B cell (primary cell): ENCODE measurements at regions not wholly inside any gene's neighbourhood (a gene's known extent, or its start where the extent isn't known, plus 50 kb on each side); places are given as distances from the start of the nearest gene placed in this dataset.

Source experiments
- ATAC-seq: fragments of 200-7000 bp; cut with Tn5 transposase; one replicate; pipeline ENCODE4 v1.10.0; 2021; ENCODE audit warnings: low read depth, mild to moderate bottlenecking, moderate number of reproducible peaks, moderate library complexity
- CTCF ChIA-PET: fragments of 350-600 bp; sonication (Branson Sonifier 250); formaldehyde crosslinking; loops from one replicate; lab custom pipeline; 2021; ENCODE audit warnings: antibody characterized with exemption, inconsistent platforms; lab: Charles Lee
- POLR2A ChIA-PET: fragments of 350-600 bp; sonication (Branson Sonifier 250); formaldehyde crosslinking; loops from one replicate; lab custom pipeline; 2021; ENCODE audit warnings: antibody characterized with exemption; lab: Charles Lee
- DNase-seq: peaks from one replicate; pipeline ENCODE4 v3.0.0; 2013
- H2AFZ ChIP-seq: 2 replicates; pipeline ENCODE4 v1.6.1; 2012; ENCODE audit warnings: mild to moderate bottlenecking, low read depth, low read length; ENCODE audit not compliant: insufficient read depth, poor library complexity, severe bottlenecking
- H3K27ac ChIP-seq, 2 donors: 1 replicate in 1 of 2; 2 replicates in 1 of 2; pipeline ENCODE4 v1.5.1; 2012 to 2013; ENCODE audit warnings: low read length in 2 of 2, mild to moderate bottlenecking in 2 of 2, moderate library complexity in 1 of 2
- H3K27me3 ChIP-seq, 4 experiments: fragments of 200-600 bp in 1 of 4; sonication (generic) in 1 of 4; replicated peaks in 1 of 4; 1 replicate in 2 of 4; 2 replicates in 2 of 4; pipeline versions ENCODE4 v1.6.1 to v1.7.0; 2013 to 2016; ENCODE audit warnings: low read length in 3 of 4, mild to moderate bottlenecking in 2 of 4, mixed read lengths in 1 of 4, moderate library complexity in 1 of 4; ENCODE audit not compliant: insufficient read depth in 4 of 4, control insufficient read depth in 3 of 4; ENCODE audit errors: control extremely low read depth in 1 of 4
- H3K36me3 ChIP-seq, 2 experiments: replicated peaks in 1 of 2; 1 replicate in 1 of 2; 2 replicates in 1 of 2; pipeline versions ENCODE4 v1.6.1 to v1.7.1; 2013; ENCODE audit warnings: low read length in 1 of 2; ENCODE audit not compliant: insufficient read depth in 2 of 2, control insufficient read depth in 1 of 2; ENCODE audit errors: control extremely low read depth in 1 of 2, extremely low read depth in 1 of 2
- H3K4me1 ChIP-seq, 2 donors: fragments of 200-600 bp in 1 of 2; sonication (generic) in 1 of 2; 1 replicate in 1 of 2; 2 replicates in 1 of 2; pipeline versions ENCODE4 v1.5.1 to v1.6.1; 2013 to 2017; ENCODE audit warnings: low read length in 2 of 2; ENCODE audit not compliant: control insufficient read depth in 2 of 2, insufficient read depth in 2 of 2
- H3K4me2 ChIP-seq: replicated peaks from 2 replicates; pipeline ENCODE3; 2012; ENCODE audit warnings: mild to moderate bottlenecking, low read depth, low read length; ENCODE audit not compliant: poor library complexity, severe bottlenecking
- H3K4me3 ChIP-seq, 5 experiments: fragments of 200-600 bp in 1 of 5; sonication (generic) in 1 of 5; 1 replicate in 3 of 5; 2 replicates in 2 of 5; pipeline versions ENCODE4 v1.5.1 to v1.7.0; 2011 to 2016; ENCODE audit warnings: low read length in 4 of 5, mild to moderate bottlenecking in 4 of 5, low read depth in 2 of 5, control low read depth in 1 of 5, moderate library complexity in 1 of 5; ENCODE audit not compliant: insufficient read depth in 1 of 5; ENCODE audit errors: control extremely low read depth in 1 of 5, extremely low read depth in 1 of 5
- H3K79me2 ChIP-seq: fragments of 200-600 bp; sonication (generic); one replicate; pipeline ENCODE4 v1.6.0; 2016; ENCODE audit warnings: low read length; ENCODE audit not compliant: control insufficient read depth, insufficient read depth
- H3K9ac ChIP-seq: fragments of 200-600 bp; sonication (generic); 2 replicates; pipeline ENCODE4 v1.6.1; 2017; ENCODE audit warnings: mild to moderate bottlenecking, low read length, moderate library complexity
- H3K9me3 ChIP-seq, 3 donors: one replicate each; pipeline versions ENCODE4 v1.6.1 to v1.7.1; 2013; ENCODE audit warnings: low read length in 2 of 3; ENCODE audit not compliant: control insufficient read depth in 2 of 3, insufficient read depth in 1 of 3; ENCODE audit errors: control extremely low read depth in 1 of 3
- H4K20me1 ChIP-seq: 2 replicates; pipeline ENCODE4 v1.6.0; 2012; ENCODE audit warnings: mild to moderate bottlenecking, low read length; ENCODE audit not compliant: insufficient read depth, control insufficient read depth, poor library complexity, severe bottlenecking
- H3K27ac Mint-ChIP-seq: one replicate; pipeline ENCODE4 v1.8.0; 2021; ENCODE audit warnings: mixed read lengths
- H3K27me3 Mint-ChIP-seq: one replicate; pipeline ENCODE4 v1.8.0; 2021; ENCODE audit warnings: mixed read lengths
- H3K4me1 Mint-ChIP-seq: one replicate; pipeline ENCODE4 v1.8.0; 2021; ENCODE audit warnings: mixed read lengths
- H3K4me3 Mint-ChIP-seq: one replicate; pipeline ENCODE4 v1.8.0; 2021; ENCODE audit warnings: mixed read lengths
- H3K9me3 Mint-ChIP-seq: one replicate; pipeline ENCODE4 v1.8.0; 2022; ENCODE audit warnings: mixed read lengths; ENCODE audit not compliant: insufficient read depth
- CTCF ChIP-seq: fragments of 200-600 bp; IDR thresholded peaks from one replicate; pipeline ENCODE4 v1.8.0; 2022; ENCODE audit warnings: antibody characterized with exemption, mild to moderate bottlenecking
- EZH2 ChIP-seq: IDR thresholded peaks from 2 replicates; pipeline ENCODE4 v1.6.1; 2012; ENCODE audit warnings: borderline replicate concordance, low read depth, mild to moderate bottlenecking, moderate library complexity, low read length; ENCODE audit not compliant: insufficient read depth, poor library complexity, severe bottlenecking
- WGBS: methylation state at CpG from one replicate; pipeline ENCODE4 v1.1.5; 2013; ENCODE audit warnings: missing lambda C conversion rate; ENCODE audit not compliant: insufficient coverage; 5-methylcytosine and 5-hydroxymethylcytosine counted together
- intact Hi-C: fragments of 100-400 bp; cut with micrococcal nuclease; formaldehyde crosslinking; loops from one replicate; pipeline ENCODE4 v1.10.0; 2022

- H3K79me2 ChIP-seq = no peaks in the 10 kb centered on the region
- no peak overlapping the region for H3K4me3 ChIP-seq
- H3K36me3 ChIP-seq = no peaks in the 10 kb centered on the region
- POLR2A ChIA-PET = no interaction called here
- peaks cover 0 to 4% (median 0%) of the 10 kb centered on the region in 3 donors for H3K9me3 ChIP-seq
- DNase-seq (no peak), ATAC-seq (no peak)
- Mint-ChIP-seq H3K4me1 (no peaks in the 10 kb centered on the region), H3K27ac (no peak overlapping the region), H3K9me3 (no peaks in the 10 kb centered on the region), H3K27me3 (peaks cover 25% of the 10 kb centered on the region), H3K4me3 (no peak overlapping the region)
- no peak overlapping the region for H3K27ac ChIP-seq
- no peak overlapping the region for H3K9ac ChIP-seq
- WGBS = 91% methylated on average over 4 of the region's 8 CpGs
- CTCF ChIA-PET = no interaction called here
- no peaks in the 10 kb centered on the region for H4K20me1 ChIP-seq
- no peak overlapping the region for H2AFZ ChIP-seq
- no peaks in the 10 kb centered on the region for H3K4me1 ChIP-seq
- no peaks in the 10 kb centered on the region for H3K27me3 ChIP-seq
- intact Hi-C loops = no loop called here
- no peak overlapping the region for H3K4me2 ChIP-seq
- TF ChIP-seq EZH2 = no peak
- TF ChIP-seq CTCF = no peak
Measured at GRCh38 chr1:178020968-178021640, 51.2 kb upstream of the SEC16B start.

GRCh38 chr1:178021950-178022349 is 52.1 kb upstream of the SEC16B start:
- Histone ChIP-seq H2AFZ (no peak overlapping the region), H3K9me3 (peaks cover 0 to 4% (median 0%) of the 10 kb centered on the region in 3 donors), H3K79me2 (no peaks in the 10 kb centered on the region), H3K4me3 (no peak overlapping the region), H3K4me1 (no peaks in the 10 kb centered on the region), H3K9ac (no peak overlapping the region), H4K20me1 (no peaks in the 10 kb centered on the region), H3K27me3 (no peaks in the 10 kb centered on the region), H3K36me3 (no peaks in the 10 kb centered on the region), H3K4me2 (no peak overlapping the region), H3K27ac (no peak overlapping the region)
- no peaks in the 10 kb centered on the region for H3K9me3 Mint-ChIP-seq
- 89% methylated on average over 2 of the region's 4 CpGs for WGBS
- DNase-seq (no peak), ATAC-seq (no peak)
- H3K4me3 Mint-ChIP-seq = no peak overlapping the region
- H3K4me1 Mint-ChIP-seq = no peaks in the 10 kb centered on the region
- POLR2A ChIA-PET = no interaction called here
- CTCF ChIA-PET = no interaction called here
- no peak overlapping the region for H3K27ac Mint-ChIP-seq
- no peak for TF ChIP-seq CTCF
- no peak for TF ChIP-seq EZH2
- intact Hi-C loops = no loop called here
- peaks cover 20% of the 10 kb centered on the region for H3K27me3 Mint-ChIP-seq
